Sigmoid colon (tissue), 6 donors: ENCODE measurements at regions not wholly inside any gene's neighbourhood (a gene's known extent, or its start where the extent isn't known, plus 50 kb on each side); places are given as distances from the start of the nearest gene placed in this dataset.

Experiments
- DNase-seq: peaks from one replicate; pipeline ENCODE4 v3.0.0-alpha.2; 2019
- H3K27ac ChIP-seq, 4 donors: fragments of 200-600 bp; sonication (generic); one replicate each; pipeline ENCODE4 v1.5.1; 2016 to 2019; ENCODE audit warnings: mild to moderate bottlenecking in 1 of 4
- H3K27me3 ChIP-seq, 3 donors: fragments of 200-600 bp; sonication (generic); one replicate each; pipeline ENCODE4 v1.5.1; 2019; ENCODE audit warnings: mild to moderate bottlenecking in 1 of 3
- H3K36me3 ChIP-seq, 4 donors: fragments of 200-600 bp; sonication (generic); one replicate each; pipeline ENCODE4 v1.5.1; 2016 to 2019
- H3K4me1 ChIP-seq, 4 donors: fragments of 200-600 bp; sonication (generic); one replicate each; pipeline ENCODE4 v1.5.1; 2017 to 2019
- H3K4me3 ChIP-seq, 4 donors: fragments of 200-600 bp; sonication (generic); one replicate each; pipeline ENCODE4 v1.5.1; 2017 to 2019; ENCODE audit warnings: mild to moderate bottlenecking in 2 of 4, moderate library complexity in 1 of 4
- H3K9me3 ChIP-seq, 4 donors: fragments of 200-600 bp in 3 of 4; sonication (generic) in 3 of 4; one replicate each; pipeline versions ENCODE4 v1.5.1 to v1.6.1; 2013 to 2019
- EP300 ChIP-seq, 4 donors: sonication (generic); formaldehyde crosslinking; IDR thresholded peaks; one replicate each; pipeline ENCODE4 v1.6.1; 2017; ENCODE audit warnings: antibody characterized with exemption in 4 of 4
- POLR2A ChIP-seq, 2 donors: fragments of 450-650 bp; IDR thresholded peaks; one replicate each; pipeline ENCODE4 v1.6.1; 2016; ENCODE audit warnings: antibody characterized with exemption in 2 of 2, mild to moderate bottlenecking in 2 of 2, moderate library complexity in 2 of 2
- POLR2AphosphoS5 ChIP-seq, 4 donors: sonication (generic); formaldehyde crosslinking; IDR thresholded peaks; one replicate each; pipeline ENCODE4 v1.6.1; 2017; ENCODE audit warnings: antibody characterized with exemption in 4 of 4
- WGBS, 2 donors: extraction: QIAGEN DNeasy Blood & Tissue Kit; methylation state at CpG; one replicate each; pipeline ENCODE4 v1.1.7; 2013; 5-methylcytosine and 5-hydroxymethylcytosine counted together
- intact Hi-C: fragments of 100-400 bp; cut with DNase I; formaldehyde crosslinking; loops from one replicate; pipeline ENCODE4 v1.15.1; 2023
- TF ChIP-seq, protein P1 (sequence below), 4 experiments: fragments of 450-650 bp in 3 of 4; fragments of 200-600 bp in 1 of 4; IDR thresholded peaks; one replicate each; pipeline ENCODE4 v1.5.1; 2016 to 2019; ENCODE audit warnings: antibody characterized with exemption in 4 of 4, mild to moderate bottlenecking in 3 of 4, moderate library complexity in 2 of 4
- donor health status: healthy with polysubstance abuse.
- donor health status: healthy.

- H3K4me1 ChIP-seq: no peaks in the 10 kb centered on the region
- H3K27me3 ChIP-seq: no peaks in the 10 kb centered on the region
- H3K9me3 ChIP-seq: no peaks in the 10 kb centered on the region
- TF ChIP-seq EP300 (IDR thresholded peaks at IDR 0.05) (no peak), POLR2A (IDR thresholded peaks at IDR 0.05) (no peak), POLR2AphosphoS5 (IDR thresholded peaks at IDR 0.05) (no peak)
- TF ChIP-seq, protein P1, sequence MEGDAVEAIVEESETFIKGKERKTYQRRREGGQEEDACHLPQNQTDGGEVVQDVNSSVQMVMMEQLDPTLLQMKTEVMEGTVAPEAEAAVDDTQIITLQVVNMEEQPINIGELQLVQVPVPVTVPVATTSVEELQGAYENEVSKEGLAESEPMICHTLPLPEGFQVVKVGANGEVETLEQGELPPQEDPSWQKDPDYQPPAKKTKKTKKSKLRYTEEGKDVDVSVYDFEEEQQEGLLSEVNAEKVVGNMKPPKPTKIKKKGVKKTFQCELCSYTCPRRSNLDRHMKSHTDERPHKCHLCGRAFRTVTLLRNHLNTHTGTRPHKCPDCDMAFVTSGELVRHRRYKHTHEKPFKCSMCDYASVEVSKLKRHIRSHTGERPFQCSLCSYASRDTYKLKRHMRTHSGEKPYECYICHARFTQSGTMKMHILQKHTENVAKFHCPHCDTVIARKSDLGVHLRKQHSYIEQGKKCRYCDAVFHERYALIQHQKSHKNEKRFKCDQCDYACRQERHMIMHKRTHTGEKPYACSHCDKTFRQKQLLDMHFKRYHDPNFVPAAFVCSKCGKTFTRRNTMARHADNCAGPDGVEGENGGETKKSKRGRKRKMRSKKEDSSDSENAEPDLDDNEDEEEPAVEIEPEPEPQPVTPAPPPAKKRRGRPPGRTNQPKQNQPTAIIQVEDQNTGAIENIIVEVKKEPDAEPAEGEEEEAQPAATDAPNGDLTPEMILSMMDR (IDR thresholded peaks at IDR 0.05): no peak
- DNase-seq: no peak
- H3K4me3 ChIP-seq: no peak overlapping the region
- intact Hi-C loops: no loop called here
- no peaks in the 10 kb centered on the region for H3K36me3 ChIP-seq
- WGBS, 2 donors: 88 to 94% methylated on average over 39 of the region's 39 CpGs
- no peak overlapping the region for H3K27ac ChIP-seq
Observed at GRCh38 chr12:38159591-38160317, 156.8 kb upstream of the ALG10B start.

DNA sequence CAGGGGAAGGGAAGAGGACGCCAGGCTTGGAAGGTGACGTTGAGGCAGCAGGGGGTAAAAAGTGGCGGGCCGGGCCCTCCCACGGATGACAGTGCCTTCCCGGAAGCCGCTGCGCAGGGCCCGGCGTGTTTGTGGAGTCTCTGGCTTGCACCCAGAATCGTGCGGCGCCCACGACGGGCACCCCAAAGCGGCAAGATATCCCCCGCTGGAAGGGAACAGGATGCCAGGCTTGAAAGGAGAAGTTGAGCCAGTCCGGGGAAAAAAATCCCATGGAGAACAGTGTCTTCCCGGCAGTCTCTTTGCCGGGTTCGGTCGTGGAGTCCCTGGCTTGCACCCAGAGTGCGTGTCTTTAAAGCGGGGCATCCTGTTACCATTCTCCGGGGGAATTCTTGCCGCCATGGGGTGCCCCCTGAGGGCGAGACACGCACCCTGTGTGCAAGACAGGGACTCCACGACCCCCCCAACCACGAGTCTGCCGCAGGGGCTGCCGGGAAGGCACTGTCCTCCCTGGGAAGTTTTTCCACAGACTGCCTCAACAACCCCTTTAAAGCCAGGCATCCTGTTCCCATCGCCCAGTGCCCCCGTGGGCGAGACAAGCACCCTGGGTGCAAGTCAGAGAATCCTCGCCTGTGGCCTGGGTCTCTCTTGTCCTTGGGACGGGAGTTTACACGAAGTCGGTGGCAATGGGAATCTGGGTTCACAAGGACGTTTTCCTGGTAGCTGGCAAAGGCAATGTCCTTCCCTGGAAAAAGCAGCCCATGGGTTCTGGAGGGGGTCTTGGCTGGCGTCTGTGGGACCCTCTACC is 156.1 kb upstream of the ALG10B start:
- H3K9me3 ChIP-seq: no peaks in the 10 kb centered on the region
- no peak overlapping the region for H3K27ac ChIP-seq
- no peaks in the 10 kb centered on the region for H3K36me3 ChIP-seq
- H3K27me3 ChIP-seq: no peaks in the 10 kb centered on the region
- intact Hi-C loops: no loop called here
- WGBS, 2 donors: 91 to 94% methylated on average over 41 of the region's 41 CpGs
- no peak overlapping the region for H3K4me3 ChIP-seq
- H3K4me1 ChIP-seq: no peaks in the 10 kb centered on the region
- TF ChIP-seq POLR2AphosphoS5 (IDR thresholded peaks at IDR 0.05) (no peak), EP300 (IDR thresholded peaks at IDR 0.05) (no peak), POLR2A (IDR thresholded peaks at IDR 0.05) (no peak)
- TF ChIP-seq, protein P1 (IDR thresholded peaks at IDR 0.05): no peak
- DNase-seq: no peak

DNA sequence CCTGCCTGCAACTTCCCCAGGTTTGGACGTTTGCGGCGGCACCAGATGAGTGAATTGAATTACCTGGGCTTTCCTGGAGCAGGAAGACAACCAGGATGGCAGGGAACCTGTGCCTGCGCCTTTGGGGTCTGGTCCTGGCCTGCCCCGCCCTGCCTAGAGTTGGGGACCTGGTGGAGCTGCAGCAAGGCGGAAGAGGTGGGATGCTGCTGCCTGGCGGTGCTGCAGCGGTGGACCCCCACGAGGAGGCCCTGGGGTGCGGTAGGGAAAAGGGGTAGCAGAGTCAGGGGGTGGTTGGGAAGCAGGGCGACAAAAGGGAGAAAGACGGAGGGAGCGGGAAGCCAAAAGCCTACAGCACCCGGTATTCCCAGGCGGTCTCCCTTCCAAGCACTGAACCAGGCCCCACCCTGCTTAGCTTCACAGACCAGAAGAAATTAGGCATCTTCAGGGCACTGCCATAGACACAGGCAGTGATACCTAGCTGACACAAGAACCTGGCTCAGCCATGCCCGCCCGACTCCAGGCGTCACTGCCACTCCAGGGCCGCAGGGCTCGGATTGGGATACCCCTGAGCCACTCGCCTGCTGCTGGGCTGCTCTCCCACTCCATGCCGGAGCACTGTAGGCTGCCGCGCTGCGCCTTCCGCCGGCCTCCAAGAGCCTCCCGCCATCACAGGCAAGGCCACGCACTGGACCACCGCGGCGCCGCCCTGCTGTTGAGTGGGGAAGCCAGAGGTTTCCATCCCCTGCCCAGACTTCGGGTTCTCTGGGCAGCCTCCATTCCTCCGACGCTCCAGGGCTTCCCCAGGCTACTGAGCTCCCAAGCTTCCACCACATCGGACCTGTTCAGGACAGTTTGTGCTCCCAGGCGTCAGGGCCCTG is 155.2 kb upstream of the ALG10B start:
- no peak for DNase-seq
- no peaks in the 10 kb centered on the region for H3K9me3 ChIP-seq
- TF ChIP-seq EP300 (IDR thresholded peaks at IDR 0.05): no peak
- no peak for TF ChIP-seq POLR2AphosphoS5 (IDR thresholded peaks at IDR 0.05)
- TF ChIP-seq POLR2A (IDR thresholded peaks at IDR 0.05): no peak
- TF ChIP-seq, protein P1 (IDR thresholded peaks at IDR 0.05): no peak
- intact Hi-C loops: no loop called here
- H3K36me3 ChIP-seq: no peaks in the 10 kb centered on the region
- no peaks in the 10 kb centered on the region for H3K27me3 ChIP-seq
- H3K4me3 ChIP-seq: no peak overlapping the region
- 92 to 93% methylated on average over 38 of the region's 38 CpGs for WGBS, 2 donors
- H3K4me1 ChIP-seq: no peaks in the 10 kb centered on the region
- H3K27ac ChIP-seq: no peak overlapping the region

DNA sequence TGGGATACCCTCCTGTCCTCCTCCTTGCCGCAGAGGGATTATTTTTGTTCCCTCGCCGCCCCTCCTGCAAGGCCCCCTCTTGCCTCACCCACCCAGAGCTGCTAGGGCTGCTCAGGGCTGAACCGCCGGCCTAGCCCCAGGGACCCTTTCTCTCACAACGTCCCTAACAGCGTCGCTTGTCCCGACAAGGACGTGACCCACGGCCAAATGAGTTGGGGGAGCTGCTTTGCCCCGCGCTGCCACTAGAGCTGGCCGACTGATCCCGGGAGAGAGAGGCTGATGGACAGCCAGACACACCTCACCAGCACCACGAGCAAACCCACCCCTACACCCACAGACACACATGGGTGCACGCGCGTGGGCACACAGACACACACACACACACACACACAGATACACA is 154.6 kb upstream of the ALG10B start:
- intact Hi-C loops: no loop called here

More for the DNA sequence above, 154.6 kb upstream of the ALG10B start:
- H3K9me3 ChIP-seq: no peaks in the 10 kb centered on the region
- H3K4me1 ChIP-seq: no peaks in the 10 kb centered on the region
- no peak for TF ChIP-seq EP300 (IDR thresholded peaks at IDR 0.05)
- no peak for TF ChIP-seq POLR2AphosphoS5 (IDR thresholded peaks at IDR 0.05)
- no peak for TF ChIP-seq POLR2A (IDR thresholded peaks at IDR 0.05)
- TF ChIP-seq, protein P1 (IDR thresholded peaks at IDR 0.05): no peak
- DNase-seq: no peak
- no peak overlapping the region for H3K27ac ChIP-seq
- no peaks in the 10 kb centered on the region for H3K36me3 ChIP-seq
- H3K27me3 ChIP-seq: no peaks in the 10 kb centered on the region
- H3K4me3 ChIP-seq: no peak overlapping the region
- WGBS, 2 donors: 92 to 95% methylated on average over 19 of the region's 19 CpGs
